SK-N-SH (cell line): ENCODE measurements at regions not wholly inside any gene's neighbourhood (a gene's known extent, or its start where the extent isn't known, plus 50 kb on each side); places are given as distances from the start of the nearest gene placed in this dataset.
"Not testable (repeated sequence)": the region's sequence is repeated elsewhere in the genome, so short reads cannot be mapped to it uniquely, and the experiment has no call there.

Source experiments
- CTCF ChIA-PET: fragments of 300-600, 350-600 bp; formaldehyde crosslinking; extraction: SDS; loops from one replicate; lab custom pipeline; 2021; lab: Yijun Ruan, JAX
- POLR2A ChIA-PET: fragments of 350-600 bp; sonication (Branson Sonifier 250); formaldehyde crosslinking; extraction: SDS; loops from one replicate; lab custom pipeline; 2020; ENCODE audit warnings: antibody characterized with exemption, inconsistent platforms; lab: Yijun Ruan, JAX
- DNase-seq: peaks from one replicate; pipeline ENCODE4 v3.0.0; 2012
- H2AFZ ChIP-seq: fragments of 200-600 bp; sonication (generic); 2 replicates; pipeline ENCODE4 v1.8.1; 2016; ENCODE audit warnings: antibody characterized with exemption, mild to moderate bottlenecking, low read depth
- H3F3A ChIP-seq: fragments of 200-600 bp; sonication (generic); replicated peaks from 2 replicates; pipeline ENCODE3; 2016; ENCODE audit warnings: antibody characterized with exemption, mild to moderate bottlenecking; ENCODE audit not compliant: insufficient read depth
- H3K27ac ChIP-seq, 2 experiments: fragments of 200-500 bp in 1 of 2; fragments of 200-600 bp in 1 of 2; sonication (Bioruptor generic) in 1 of 2; sonication (generic), shearing (Covaris generic) in 1 of 2; 2 replicates each; pipeline versions ENCODE4 v1.5.1 to v1.6.1; 2014 to 2016; ENCODE audit warnings: low read depth in 2 of 2, inconsistent platforms in 1 of 2, low read length in 1 of 2, mild to moderate bottlenecking in 1 of 2, mixed read lengths in 1 of 2
- H3K27me3 ChIP-seq: fragments of 200-600 bp; sonication (generic), shearing (Covaris generic); 2 replicates; pipeline ENCODE4 v1.6.1; 2016; ENCODE audit warnings: mixed run types; ENCODE audit not compliant: insufficient read depth
- H3K36me3 ChIP-seq, 2 experiments: fragments of 200-500 bp in 1 of 2; fragments of 200-600 bp in 1 of 2; sonication (Bioruptor generic) in 1 of 2; sonication (generic) in 1 of 2; replicated peaks in 1 of 2; 2 replicates each; pipeline versions ENCODE3 to v1.5.1; 2014 to 2016; ENCODE audit warnings: low read length in 1 of 2, mild to moderate bottlenecking in 1 of 2; ENCODE audit not compliant: insufficient read depth in 2 of 2, control insufficient read depth in 1 of 2
- H3K4me1 ChIP-seq, 2 experiments: fragments of 200-500 bp in 1 of 2; fragments of 200-600 bp in 1 of 2; sonication (Bioruptor generic) in 1 of 2; sonication (generic), shearing (Covaris generic) in 1 of 2; 2 replicates each; pipeline versions ENCODE4 v1.5.1 to v1.6.1; 2014 to 2016; ENCODE audit warnings: low read depth in 1 of 2, low read length in 1 of 2, mixed run types in 1 of 2; ENCODE audit not compliant: insufficient read depth in 2 of 2, control insufficient read depth in 1 of 2
- H3K4me2 ChIP-seq: fragments of 200-600 bp; sonication (generic), shearing (Covaris generic); 2 replicates; pipeline ENCODE4 v1.6.1; 2017; ENCODE audit warnings: mixed run types
- H3K4me3 ChIP-seq, 2 experiments: fragments of 200-500 bp in 1 of 2; fragments of 200-600 bp in 1 of 2; sonication (Bioruptor generic) in 1 of 2; sonication (generic), shearing (Covaris generic) in 1 of 2; 2 replicates each; pipeline versions ENCODE4 v1.5.1 to v1.8.1; 2014 to 2016; ENCODE audit warnings: low read depth in 2 of 2, inconsistent platforms in 1 of 2, low read length in 1 of 2, mild to moderate bottlenecking in 1 of 2, mixed read lengths in 1 of 2, moderate library complexity in 1 of 2
- H3K79me2 ChIP-seq: fragments of 200-600 bp; sonication (generic); 2 replicates; pipeline ENCODE4 v1.8.1; 2017; ENCODE audit warnings: mild to moderate bottlenecking; ENCODE audit not compliant: insufficient read depth
- H3K9ac ChIP-seq: fragments of 200-600 bp; sonication (generic); 2 replicates; pipeline ENCODE4 v1.6.1; 2017; ENCODE audit warnings: mixed run types
- H3K9me2 ChIP-seq: fragments of 200-600 bp; sonication (generic); 2 replicates; pipeline ENCODE4 v1.6.1; 2017; ENCODE audit warnings: mixed run types
- H3K9me3 ChIP-seq: fragments of 200-600 bp; sonication (generic); 2 replicates; pipeline ENCODE4 v1.6.1; 2017; ENCODE audit warnings: mixed run types, mild to moderate bottlenecking, moderate library complexity
- H4K20me1 ChIP-seq: fragments of 200-600 bp; sonication (generic); 2 replicates; pipeline ENCODE4 v1.6.1; 2017; ENCODE audit warnings: mild to moderate bottlenecking, mixed run types; ENCODE audit not compliant: insufficient read depth
- CTCF ChIP-seq: fragments of 200-600 bp; sonication (generic); IDR thresholded peaks from 2 replicates; pipeline ENCODE4 v1.6.1; 2017; ENCODE audit warnings: antibody characterized with exemption, mild to moderate bottlenecking, moderate library complexity
- ELF1 ChIP-seq: IDR thresholded peaks from 2 replicates; pipeline ENCODE4 v1.4.0; 2012
- FOSL2 ChIP-seq: IDR thresholded peaks from 2 replicates; pipeline ENCODE4 v1.4.0; 2012; ENCODE audit warnings: low read depth, mild to moderate bottlenecking, moderate library complexity, borderline replicate concordance
- FOXJ3 ChIP-seq: sonication (generic); formaldehyde crosslinking; IDR thresholded peaks from 2 replicates; pipeline ENCODE4 v1.5.1; 2020; ENCODE audit warnings: mild to moderate bottlenecking, missing genetic modification reagents
- FOXM1 ChIP-seq: IDR thresholded peaks from 2 replicates; pipeline ENCODE4 v1.4.0; 2012; ENCODE audit warnings: low read depth, mild to moderate bottlenecking
- GABPA ChIP-seq: IDR thresholded peaks from 2 replicates; pipeline ENCODE4 v1.4.0; 2012; ENCODE audit warnings: low read depth, mild to moderate bottlenecking
- JUND ChIP-seq: IDR thresholded peaks from 2 replicates; pipeline ENCODE4 v1.4.0; 2012
- MAX ChIP-seq: IDR thresholded peaks from 2 replicates; pipeline ENCODE4 v1.4.0; 2012; ENCODE audit warnings: low read depth
- MEF2A ChIP-seq: IDR thresholded peaks from 2 replicates; pipeline ENCODE4 v1.4.0; 2012; ENCODE audit warnings: low read depth, borderline replicate concordance
- POLR2AphosphoS5 ChIP-seq: IDR thresholded peaks from 2 replicates; pipeline ENCODE4 v1.6.1; 2012; ENCODE audit warnings: low read depth, low read length
- RAD21 ChIP-seq: IDR thresholded peaks from 2 replicates; pipeline ENCODE4 v1.6.1; 2012; ENCODE audit warnings: mild to moderate bottlenecking, low read length
- REST ChIP-seq: IDR thresholded peaks from 2 replicates; pipeline ENCODE4 v1.6.1; 2012; ENCODE audit warnings: mild to moderate bottlenecking, low read depth, low read length, moderate library complexity
- RFX5 ChIP-seq: IDR thresholded peaks from 2 replicates; pipeline ENCODE4 v1.6.1; 2012; ENCODE audit warnings: mild to moderate bottlenecking, improper control_type of control experiment, low read length
- TEAD4 ChIP-seq: IDR thresholded peaks from 2 replicates; pipeline ENCODE4 v1.4.0; 2012; ENCODE audit warnings: mild to moderate bottlenecking, borderline replicate concordance; ENCODE audit not compliant: insufficient read depth
- USF2 ChIP-seq: fragments of 150-350 bp; IDR thresholded peaks from 2 replicates; pipeline ENCODE4 v1.6.1; 2017; ENCODE audit warnings: antibody characterized with exemption, low read length, low read depth, borderline replicate concordance
- YY1 ChIP-seq: IDR thresholded peaks from 2 replicates; pipeline ENCODE4 v1.4.0; 2012; ENCODE audit warnings: low read depth, mild to moderate bottlenecking
- WGBS: methylation state at CpG from one replicate; pipeline ENCODE4 v1.1.6; 2017; ENCODE audit warnings: low lambda C conversion rate; 5-methylcytosine and 5-hydroxymethylcytosine counted together

GRCh38 chr12:14235176-14235575 is 130.3 kb upstream of the ATF7IP start:
- H3K36me3 ChIP-seq, H4K20me1 ChIP-seq, H3K4me1 ChIP-seq, H3K27me3 ChIP-seq, H3K27ac ChIP-seq, H3K4me2 ChIP-seq, H2AFZ ChIP-seq, H3K9me3 ChIP-seq, H3K9me2 ChIP-seq, H3K79me2 ChIP-seq, POLR2A ChIA-PET, H3K4me3 ChIP-seq, DNase-seq, H3F3A ChIP-seq, H3K9ac ChIP-seq: not testable (repeated sequence)
- WGBS = 23% methylated on average over 3 of the region's 3 CpGs
- CTCF ChIA-PET = interaction anchor here (1.2 kb wide), 1 partner anchor 150 kb away, joined by 3 read pairs; no protein-coding TSS in a partner anchor

GRCh38 chr12:14236641-14237040 is 128.8 kb upstream of the ATF7IP start:
- H3K9ac ChIP-seq, H3K9me2 ChIP-seq, H3K79me2 ChIP-seq, H2AFZ ChIP-seq, H3K4me3 ChIP-seq, H3K4me1 ChIP-seq, H3K27ac ChIP-seq, POLR2A ChIA-PET, H4K20me1 ChIP-seq, H3K27me3 ChIP-seq, H3K9me3 ChIP-seq, H3K4me2 ChIP-seq, H3K36me3 ChIP-seq, DNase-seq, H3F3A ChIP-seq: not testable (repeated sequence)
- WGBS = 65% methylated on average over 3 of the region's 3 CpGs
- CTCF ChIA-PET = interaction anchor here (1.0 to 2.4 kb wide), 3 partner anchors 50 to 480 kb away, joined by 3 to 27 read pairs (median 3); no protein-coding TSS in a partner anchor

GRCh38 chr12:14238221-14238792 is 127.2 kb upstream of the ATF7IP start:
- peaks cover 5% of the 10 kb centered on the region; the same call in 1 of the 2 replicates for H3K9me3 ChIP-seq
- 46% methylated on average over 8 of the region's 8 CpGs for WGBS
- CTCF ChIA-PET = interaction anchor here (0.6 to 3.1 kb wide), 54 partner anchors 10 to 1323 kb away, joined by 3 to 27 read pairs (median 4); partner anchors contain the start of gene ATF7IP
- TF ChIP-seq MEF2A (no peak), USF2 (no peak), FOSL2 (no peak), POLR2AphosphoS5 (no peak), ELF1 (no peak), MAX (no peak), REST (no peak), JUND (no peak), YY1 (no peak), FOXJ3 (CRISPR knock-in tag) (no peak), FOXM1 (no peak), RAD21 (peak; percentile 81), RFX5 (no peak), TEAD4 (no peak), GABPA (no peak), CTCF (peak; percentile 72)

More at GRCh38 chr12:14238221-14238792, 127.2 kb upstream of the ATF7IP start:
- H3K36me3 ChIP-seq = no peaks in the 10 kb centered on the region
- H3F3A ChIP-seq = no peaks in the 10 kb centered on the region
- no peak overlapping the region for H3K4me2 ChIP-seq
- H3K4me1 ChIP-seq = peaks cover 6 to 10% of the 10 kb centered on the region in 2 experiments; a peak in 2 of 4 replicates
- DNase-seq = no peak
- H3K27me3 ChIP-seq = no peaks in the 10 kb centered on the region
- H3K4me3 ChIP-seq = no peak overlapping the region; a peak in 1 of 4 replicates
- H3K9ac ChIP-seq = no peak overlapping the region
- no peaks in the 10 kb centered on the region for H4K20me1 ChIP-seq
- H3K27ac ChIP-seq = no peak overlapping the region
- H2AFZ ChIP-seq = no peak overlapping the region
- no peaks in the 10 kb centered on the region for H3K9me2 ChIP-seq
- no peaks in the 10 kb centered on the region for H3K79me2 ChIP-seq
- POLR2A ChIA-PET = no interaction called here
